Uterus (tissue), 2 donors: ENCODE measurements at regions not wholly inside any gene's neighbourhood (a gene's known extent, or its start where the extent isn't known, plus 50 kb on each side); places are given as distances from the start of the nearest gene placed in this dataset.

Experiments used
- CTCF ChIP-seq, 4 experiments: fragments of 200-600 bp in 2 of 4; fragments of 450-650 bp in 2 of 4; sonication (generic) in 2 of 4; IDR thresholded peaks; one replicate each; pipeline ENCODE4 v1.5.1; 2016 to 2019; ENCODE audit warnings: antibody characterized with exemption in 4 of 4, mild to moderate bottlenecking in 2 of 4, moderate library complexity in 1 of 4
- POLR2A ChIP-seq, 2 donors: fragments of 450-650 bp; IDR thresholded peaks; one replicate each; pipeline ENCODE4 v1.6.1; 2016; ENCODE audit warnings: antibody characterized with exemption in 2 of 2, mild to moderate bottlenecking in 1 of 2, moderate library complexity in 1 of 2

GRCh38 chr11:119782006-119782738, 53.2 kb upstream of the NECTIN1 start:
- no peak for TF ChIP-seq CTCF (IDR thresholded peaks at IDR 0.05)
- no peak for TF ChIP-seq POLR2A (IDR thresholded peaks at IDR 0.05)
